C4-2B (cell line): ENCODE measurements at regions not wholly inside any gene's neighbourhood (a gene's known extent, or its start where the extent isn't known, plus 50 kb on each side); places are given as distances from the start of the nearest gene placed in this dataset.

ENCODE experiments used
- CTCF ChIP-seq: fragments of 450-650 bp; conservative IDR thresholded peaks from 2 replicates; pipeline ENCODE4 v1.5.1; 2017; ENCODE audit warnings: mild to moderate bottlenecking
- ZFX ChIP-seq: fragments of 450-650 bp; IDR thresholded peaks from 2 replicates; pipeline ENCODE4 v1.6.1; 2017

GRCh38 chr7:41252551-41252950, 450.3 kb downstream of the INHBA start:
- no peak for TF ChIP-seq CTCF
- TF ChIP-seq ZFX, result no peak
